NCI-H1105 (cell line): ENCODE measurements at regions not wholly inside any gene's neighbourhood (a gene's known extent, or its start where the extent isn't known, plus 50 kb on each side); places are given as distances from the start of the nearest gene placed in this dataset.
"Not testable (repeated sequence)": the region's sequence is repeated elsewhere in the genome, so short reads cannot be mapped to it uniquely, and the experiment has no call there.

Experiments used
- DNase-seq: peaks from one replicate; lab custom pipeline; 2025; lab: John Stamatoyannopoulos, UW

DNA sequence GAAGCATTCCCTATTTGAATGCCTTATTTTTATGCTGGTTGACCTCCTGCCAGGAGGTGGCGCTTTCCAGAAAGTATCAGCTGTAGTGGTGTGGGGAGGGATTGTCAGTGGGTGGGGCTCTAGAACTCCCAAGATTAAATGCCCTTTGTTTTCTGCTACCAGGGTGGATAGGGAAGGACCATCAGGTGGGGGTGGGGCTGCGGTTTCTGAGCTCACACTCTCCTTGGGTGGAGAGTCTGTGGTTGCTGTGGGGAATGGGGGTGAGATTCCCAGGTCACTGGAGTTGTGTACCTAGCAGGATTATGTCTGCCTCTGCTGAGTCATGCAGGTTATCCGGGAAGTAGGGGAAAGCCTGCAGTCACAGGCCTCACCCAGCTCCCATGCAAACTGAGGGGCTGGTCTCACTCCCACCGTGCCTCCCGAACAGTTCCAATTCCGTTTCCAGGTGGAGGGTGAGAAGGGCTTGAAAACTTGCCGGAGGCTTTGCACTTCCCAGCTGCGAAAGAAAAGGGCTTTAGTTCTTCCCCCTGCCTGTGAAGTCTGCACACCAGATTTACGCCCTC lies 68.3 kb downstream of the ALG10B start:
- DNase-seq: no peak

DNA sequence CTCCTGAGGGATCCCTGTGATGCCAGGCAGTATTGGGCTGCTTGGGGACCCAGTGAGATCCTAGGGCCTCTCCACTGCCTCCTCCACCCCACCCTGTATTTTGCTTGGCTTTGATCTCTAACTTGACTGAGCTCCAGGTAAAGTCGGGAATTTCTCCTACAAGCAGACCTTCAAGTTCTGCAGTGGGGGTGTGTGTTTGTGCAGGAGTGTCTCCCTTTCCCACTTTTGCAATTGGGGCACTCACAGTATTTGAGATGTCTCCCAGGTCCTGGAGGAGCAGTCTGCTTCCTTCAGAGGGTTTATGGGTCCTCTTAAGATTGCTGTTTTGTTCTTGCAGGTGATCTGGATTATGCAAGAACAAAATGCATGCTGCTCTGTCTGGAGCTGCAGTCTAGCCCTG lies 68.9 kb downstream of the ALG10B start:
- DNase-seq: no peak

DNA sequence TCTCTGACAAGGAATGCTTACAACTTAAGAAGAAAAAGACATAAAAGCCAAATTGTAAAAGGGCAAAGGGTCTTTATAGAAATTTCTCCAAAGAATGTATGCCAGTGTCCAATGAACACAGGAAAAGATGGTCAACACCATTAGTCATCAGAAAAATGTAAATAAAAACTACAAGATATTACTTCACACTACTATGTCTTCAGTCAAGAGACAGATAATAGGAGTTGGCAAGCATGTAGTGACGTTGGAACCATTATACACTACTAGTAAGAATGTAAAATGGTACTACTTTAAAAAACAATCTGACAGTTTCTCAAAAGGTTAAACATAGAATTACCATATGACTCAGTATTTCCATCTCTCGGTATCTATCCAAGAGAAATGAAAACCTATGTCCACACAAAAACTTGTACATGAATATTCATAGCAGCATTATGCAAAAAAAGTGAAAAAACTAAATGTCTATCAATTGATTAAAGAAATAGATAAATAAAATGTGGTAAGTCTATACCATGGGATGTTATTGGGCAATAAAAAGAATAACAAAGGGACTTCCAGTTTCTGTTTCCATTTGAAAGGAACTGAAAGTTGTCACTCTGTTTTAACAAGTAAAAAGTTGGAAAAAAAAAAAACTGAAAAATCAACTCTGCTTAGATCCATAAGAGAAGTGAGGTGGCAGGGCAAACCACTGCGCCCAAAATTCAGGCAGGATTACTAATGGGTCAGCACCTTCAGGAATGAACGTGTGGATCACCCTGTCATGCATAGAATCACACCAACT lies 69.8 kb downstream of the ALG10B start:
- no peak for DNase-seq

DNA sequence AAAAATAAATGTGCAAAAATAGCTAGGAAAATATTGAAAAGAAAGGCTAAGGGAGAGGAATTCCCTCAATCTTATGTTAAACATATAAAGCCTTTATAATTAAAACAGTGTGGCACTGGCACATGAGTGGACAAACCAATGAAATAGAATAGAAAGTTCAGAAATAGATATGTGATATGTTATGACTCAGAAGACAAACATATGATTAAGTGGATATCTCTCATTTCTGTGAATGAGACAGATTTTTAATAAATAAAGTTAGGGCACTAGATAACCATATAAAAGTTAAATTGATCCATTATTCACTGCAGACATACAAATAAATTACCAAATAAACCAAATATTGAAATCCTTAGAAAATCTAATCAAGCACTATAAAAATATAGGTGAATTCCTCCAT lies 73.0 kb downstream of the ALG10B start:
- no peak for DNase-seq

DNA sequence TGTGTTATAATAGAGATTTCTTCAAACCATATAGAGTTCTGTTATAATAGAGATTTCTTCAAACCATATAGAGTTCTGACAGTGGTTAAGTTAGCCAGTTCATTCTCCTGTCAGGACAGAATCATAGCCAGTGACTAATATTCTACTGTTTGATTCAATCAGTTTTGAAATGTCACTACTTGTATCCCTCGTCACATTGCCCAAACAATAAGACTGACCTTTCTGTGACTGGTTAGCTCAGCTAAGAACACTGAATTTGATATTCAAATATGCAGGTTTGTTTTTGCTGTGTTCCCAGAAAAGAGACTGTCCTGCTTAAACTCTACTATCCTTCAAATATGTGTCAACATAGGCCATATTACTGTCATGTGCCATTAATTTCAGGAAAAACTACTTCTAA lies 74.4 kb downstream of the ALG10B start:
- no peak for DNase-seq

DNA sequence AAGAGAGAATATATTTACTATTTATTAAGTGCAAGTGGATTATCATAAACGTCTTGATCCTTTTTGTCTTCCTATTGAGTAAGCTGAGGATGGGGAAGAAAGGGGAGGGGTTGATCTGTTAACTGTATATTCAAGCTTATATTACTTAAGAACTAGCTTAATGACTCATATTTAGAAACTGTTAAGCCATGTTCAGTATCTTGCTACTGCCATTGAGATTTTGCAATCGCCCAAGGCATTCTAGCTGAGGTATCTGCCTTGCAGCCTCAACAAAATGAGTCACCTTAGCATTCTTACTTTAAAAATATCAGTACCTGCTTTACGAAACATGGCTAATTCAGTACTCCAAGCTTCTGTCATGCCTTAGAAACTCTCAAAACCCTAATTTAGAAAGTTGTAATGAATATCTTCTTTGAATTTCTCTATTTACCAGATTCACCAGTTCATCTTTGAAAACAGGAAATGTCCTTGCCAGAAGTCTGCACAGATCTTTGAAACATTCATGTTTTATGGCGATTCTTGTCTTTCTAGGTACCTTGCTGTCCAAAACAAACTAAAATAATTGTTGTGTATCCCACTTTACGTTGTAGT lies 76.1 kb downstream of the ALG10B start:
- no peak for DNase-seq

DNA sequence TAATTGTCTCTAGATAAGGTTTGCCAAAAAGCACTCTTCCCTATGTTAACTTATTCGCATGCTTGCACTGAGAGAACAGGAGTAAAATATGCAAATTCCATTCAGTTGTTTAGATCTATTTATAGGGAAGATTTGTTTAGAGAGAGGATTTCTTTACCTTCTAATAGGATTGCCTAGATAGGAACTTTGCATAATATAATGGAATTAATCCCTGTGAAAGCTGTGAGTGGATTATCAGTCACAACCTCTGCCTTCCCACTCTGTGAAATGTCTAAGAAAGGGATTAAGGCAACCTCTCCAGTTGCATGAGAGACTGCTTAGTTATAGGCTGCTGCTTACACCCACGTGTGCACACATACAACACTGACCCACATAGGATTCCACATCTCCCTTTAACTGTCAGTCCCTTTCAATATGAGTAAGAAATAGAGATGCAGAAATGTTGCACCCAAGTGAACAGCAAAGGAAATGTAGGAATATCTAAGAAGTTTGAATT lies 83.2 kb downstream of the ALG10B start:
- no peak for DNase-seq

DNA sequence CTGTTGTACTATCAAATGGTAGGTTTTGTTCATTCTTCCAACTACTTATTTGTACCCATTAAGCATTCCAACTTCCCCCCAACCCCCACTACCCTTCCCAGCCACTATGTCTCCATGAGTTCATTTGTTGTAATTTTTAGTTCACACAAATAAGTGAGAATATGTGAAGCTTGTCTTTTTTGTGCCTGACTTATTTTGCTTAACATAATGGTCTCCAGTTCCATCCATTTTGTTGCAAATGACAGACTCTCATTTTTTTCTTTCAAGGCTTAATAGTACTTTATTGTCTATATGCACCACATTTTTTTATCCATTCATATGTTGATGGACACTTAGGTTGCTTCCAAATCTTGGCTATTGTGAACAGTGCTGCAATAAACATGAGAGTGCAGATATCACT lies 86.2 kb downstream of the ALG10B start:
- no peak for DNase-seq

DNA sequence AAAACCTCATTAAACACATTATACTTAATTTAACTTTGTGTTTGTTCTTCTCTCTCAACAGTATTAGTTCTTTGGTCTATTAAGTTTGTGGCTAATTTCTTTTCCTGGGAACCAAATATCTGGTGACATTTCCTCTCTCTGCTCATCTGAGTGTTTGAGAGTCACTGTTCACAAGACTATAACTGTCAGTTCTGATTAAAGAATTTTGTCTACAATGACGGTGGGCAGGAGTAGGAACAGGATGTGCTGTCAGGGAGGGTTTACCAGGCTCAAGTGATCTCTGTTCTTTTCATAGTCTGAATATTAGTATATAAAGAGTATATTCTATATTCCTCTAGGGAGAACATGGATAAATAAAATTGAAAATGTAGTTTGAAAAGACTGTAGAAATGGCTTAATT lies 92.9 kb downstream of the ALG10B start:
- no peak for DNase-seq

DNA sequence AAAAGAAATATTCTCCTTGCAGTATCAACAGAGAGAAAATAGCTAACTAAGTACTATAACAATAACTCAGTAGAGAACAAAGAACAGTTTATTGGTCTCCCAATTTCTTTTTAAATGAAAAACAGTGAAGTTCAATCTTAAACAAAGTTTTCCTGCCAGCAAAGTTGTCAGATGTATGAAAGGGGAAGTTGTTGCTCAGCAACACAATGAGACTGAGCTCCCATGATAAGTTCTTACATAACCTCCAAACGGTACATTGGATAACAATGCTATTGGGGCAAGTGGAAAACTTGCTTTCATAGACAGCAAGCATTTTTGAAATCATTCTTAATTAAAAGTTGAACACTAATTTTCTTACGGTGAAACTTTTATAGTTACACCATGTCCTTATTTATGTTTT lies 94.9 kb downstream of the ALG10B start:
- no peak for DNase-seq

DNA sequence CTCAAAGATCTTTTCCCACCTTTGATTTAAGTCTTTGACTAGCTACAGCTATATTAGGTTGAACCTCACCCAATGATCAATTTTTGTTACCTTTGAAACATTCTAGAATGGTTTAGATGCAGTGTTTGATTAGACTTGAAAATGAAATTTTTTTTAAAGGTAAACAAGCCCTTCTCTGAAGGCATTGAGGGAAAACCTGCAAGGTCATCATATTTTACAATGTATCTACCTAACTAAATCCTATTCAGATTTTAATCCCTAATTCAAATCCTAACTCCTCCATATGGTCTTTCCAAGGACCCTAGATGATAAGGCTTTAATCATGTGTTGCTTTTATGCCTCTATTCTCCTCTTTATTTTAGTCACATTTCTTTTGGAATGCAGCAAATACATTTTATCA lies 95.4 kb downstream of the ALG10B start:
- no peak for DNase-seq

DNA sequence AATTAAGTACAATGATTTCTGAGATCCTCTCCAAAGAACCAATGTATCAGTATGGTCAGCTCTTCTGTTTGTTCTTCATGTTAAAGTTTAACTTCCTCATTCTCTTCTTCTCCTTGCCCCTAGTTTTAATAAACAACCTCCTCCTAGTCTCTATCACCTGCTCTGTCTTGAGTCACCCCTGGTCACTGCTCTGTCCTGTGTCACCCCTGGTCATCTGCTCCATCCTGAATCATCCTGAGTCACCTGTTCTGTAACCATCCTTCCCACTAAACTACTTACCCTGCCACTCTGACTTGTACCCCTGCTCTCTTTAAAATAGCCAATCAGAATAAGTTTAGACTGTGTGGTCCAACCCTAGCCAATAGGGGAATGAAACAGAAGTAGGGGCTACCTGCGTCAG lies 100.5 kb downstream of the ALG10B start:
- DNase-seq: no peak

DNA sequence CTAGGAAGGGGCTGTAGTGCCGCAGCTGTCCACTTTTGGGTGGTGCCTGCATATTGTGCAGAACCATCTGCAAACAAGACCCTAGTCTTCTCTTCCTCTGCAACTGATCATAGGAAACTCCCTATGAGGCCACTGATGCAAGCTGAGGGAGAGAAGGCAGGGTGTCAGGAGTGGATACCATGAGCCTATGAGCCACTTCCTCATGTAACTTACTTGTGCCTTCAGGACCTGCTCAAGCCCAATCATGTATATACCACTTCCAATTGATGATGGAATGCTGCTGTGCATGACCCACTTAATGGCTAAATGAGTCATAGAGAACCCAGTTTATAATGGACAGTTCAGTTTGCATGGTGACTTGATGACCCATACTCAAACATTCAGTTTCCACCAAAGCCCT lies 107.9 kb downstream of the ALG10B start:
- DNase-seq: no peak

DNA sequence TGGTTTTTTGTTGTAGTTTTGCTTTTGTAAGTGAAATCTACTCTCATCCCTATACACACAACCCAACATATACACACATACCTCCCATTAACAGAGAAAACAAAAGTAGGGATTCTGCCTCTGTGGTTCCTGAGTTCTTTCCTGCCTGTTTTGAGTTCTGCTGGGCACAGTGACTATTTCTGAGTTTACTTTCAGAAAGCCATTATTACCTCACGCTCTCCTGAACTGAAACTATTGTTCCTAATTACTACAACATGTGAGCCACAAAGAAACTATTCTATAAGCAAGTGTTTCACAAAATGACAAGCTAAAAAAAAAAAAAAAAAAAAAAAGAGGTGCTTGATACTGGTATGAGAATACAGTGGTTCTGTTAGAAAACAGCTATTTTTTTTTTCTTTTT lies 110.9 kb downstream of the ALG10B start:
- no peak for DNase-seq

DNA sequence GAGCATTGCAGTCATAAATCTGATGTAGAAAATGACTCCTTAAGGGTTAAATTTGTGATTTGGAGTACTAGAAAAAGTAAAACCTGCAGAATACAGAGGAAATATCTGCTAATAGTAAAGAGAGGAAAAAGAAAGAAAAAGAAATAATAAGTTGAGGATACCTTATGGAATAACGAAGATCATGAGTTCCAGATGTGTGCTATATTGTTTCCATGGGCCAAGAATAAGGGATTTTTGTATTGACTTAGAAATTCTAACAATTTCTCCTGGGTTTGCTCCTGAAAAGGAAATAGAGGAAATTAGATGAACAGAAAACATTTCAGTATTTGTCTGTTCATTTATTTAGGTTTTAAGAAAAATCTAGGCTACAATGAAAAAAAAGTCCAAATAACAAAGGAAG lies 115.3 kb downstream of the ALG10B start:
- DNase-seq: no peak

DNA sequence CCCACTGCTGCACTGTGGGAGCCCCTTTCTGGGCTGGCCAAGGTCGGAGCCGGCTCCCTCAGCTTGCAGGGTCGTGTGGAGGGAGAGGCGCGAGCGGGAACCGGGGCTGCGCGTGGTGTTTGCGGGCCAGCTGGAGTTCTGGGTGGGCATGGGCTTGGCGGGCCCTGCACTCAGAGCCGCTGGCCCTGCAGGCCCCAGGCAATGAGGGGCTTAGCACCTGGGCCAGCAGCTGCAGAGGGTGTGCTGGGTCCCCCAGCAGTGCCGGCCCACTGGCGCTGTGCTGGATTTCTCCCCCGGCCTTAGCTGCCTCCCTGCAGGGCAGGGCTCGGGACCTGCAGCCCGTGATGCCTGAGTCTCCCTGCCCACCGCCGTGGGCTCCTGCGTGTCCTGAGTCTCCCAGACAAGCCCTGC lies 125.3 kb downstream of the ALG10B start:
- not testable (repeated sequence) for DNase-seq

DNA sequence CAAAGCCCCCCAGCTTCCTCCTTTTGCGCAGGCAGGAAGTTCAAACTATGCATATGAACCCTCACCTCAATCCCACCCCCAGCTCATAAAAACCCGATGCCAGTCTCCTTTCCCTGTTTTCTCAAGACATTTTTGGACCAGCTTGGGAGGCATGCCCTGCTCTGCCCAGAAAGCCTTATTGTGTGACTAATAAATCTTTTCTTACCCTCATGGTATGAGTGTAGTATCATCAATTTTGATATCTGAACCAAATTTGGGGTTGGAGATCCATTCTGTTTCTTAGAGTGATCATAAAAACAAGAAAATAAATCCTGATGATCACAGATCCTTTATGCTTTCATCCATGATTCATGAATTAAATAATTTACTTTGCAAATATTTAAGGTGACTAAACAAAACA lies 128.5 kb downstream of the ALG10B start:
- DNase-seq: no peak

DNA sequence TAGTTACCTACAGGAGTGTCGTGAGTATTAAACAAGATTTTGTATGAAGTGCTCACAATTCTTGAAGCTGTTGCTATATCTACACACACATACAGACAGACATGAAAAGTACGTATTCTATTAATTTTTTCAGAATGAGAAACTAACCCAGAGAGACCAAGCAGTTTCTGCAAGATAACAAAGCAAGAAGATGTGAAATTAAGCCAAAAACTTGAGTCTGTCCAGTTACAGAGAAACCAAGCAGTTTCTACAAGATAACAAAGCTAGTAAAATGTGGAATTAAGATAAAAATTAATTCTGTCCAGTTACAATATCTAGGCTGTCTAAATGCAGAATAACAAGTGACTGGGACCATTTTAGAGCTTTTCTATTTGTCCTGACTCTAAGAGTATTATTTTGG lies 132.4 kb downstream of the ALG10B start:
- DNase-seq: no peak

DNA sequence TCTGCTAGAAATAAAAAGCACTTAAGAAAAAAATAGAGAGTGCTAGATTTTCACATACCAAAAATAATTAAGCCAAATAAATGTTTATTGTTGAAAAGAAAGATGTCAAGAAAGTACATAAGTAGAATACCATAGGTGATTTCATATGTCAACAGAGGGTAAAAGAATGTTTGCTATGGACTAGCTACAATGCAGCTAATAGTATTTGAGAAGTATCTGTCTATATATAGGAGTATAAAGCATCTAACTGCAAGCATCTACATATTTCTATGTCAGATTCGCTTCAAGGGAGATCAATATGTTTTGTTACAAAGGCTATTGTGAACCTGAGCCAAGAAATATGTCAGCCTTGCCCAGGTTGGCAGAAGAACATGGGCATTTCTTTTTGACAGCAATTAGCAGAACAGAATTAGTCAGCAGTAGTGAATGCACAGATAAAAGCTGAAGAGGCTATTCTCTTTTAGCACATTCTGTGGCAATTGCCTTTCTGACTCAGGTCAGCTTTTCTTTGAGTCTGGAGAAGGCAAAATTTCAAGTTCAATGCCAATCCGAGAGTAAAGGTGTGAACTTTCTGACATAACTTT lies 140.1 kb downstream of the ALG10B start:
- no peak for DNase-seq

DNA sequence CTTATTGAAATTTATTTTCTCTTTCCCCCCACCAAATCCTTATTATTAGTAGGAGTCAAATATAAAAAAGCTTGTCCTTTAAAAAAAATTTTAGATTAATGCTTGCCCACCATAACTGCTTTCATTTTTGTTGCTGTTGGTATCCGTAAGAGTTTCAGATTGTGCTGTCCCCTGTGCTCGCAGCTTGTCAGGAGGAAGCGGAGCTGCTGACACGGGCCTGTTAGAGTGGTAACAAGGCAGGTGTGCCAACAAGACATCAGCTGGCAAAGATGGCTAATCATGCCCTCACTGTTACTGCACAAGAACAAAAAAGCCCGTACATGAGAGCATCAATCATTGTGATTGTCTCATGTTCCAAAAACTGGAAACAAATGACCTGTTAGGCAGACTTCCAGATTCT lies 148.4 kb downstream of the ALG10B start:
- DNase-seq: peak; percentile 20

DNA sequence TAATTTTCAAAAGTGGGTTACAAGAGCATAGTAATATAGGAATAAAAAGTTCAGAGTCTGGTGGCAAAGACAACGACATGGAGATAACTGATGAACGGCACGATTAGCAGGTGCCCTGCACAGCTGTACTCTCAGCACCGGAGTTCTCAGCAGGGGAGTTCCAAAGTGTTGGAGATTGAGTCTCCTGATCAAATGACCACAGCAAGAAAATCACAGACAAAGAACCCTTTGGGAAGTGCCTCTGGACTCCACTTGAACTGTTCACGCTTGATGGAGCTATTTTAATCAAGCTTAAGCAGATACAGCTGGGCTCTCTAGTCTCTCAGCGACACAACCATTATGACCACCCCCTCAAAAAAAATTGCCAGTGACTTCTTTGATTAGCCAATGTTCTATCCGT lies 153.1 kb downstream of the ALG10B start:
- DNase-seq: no peak

DNA sequence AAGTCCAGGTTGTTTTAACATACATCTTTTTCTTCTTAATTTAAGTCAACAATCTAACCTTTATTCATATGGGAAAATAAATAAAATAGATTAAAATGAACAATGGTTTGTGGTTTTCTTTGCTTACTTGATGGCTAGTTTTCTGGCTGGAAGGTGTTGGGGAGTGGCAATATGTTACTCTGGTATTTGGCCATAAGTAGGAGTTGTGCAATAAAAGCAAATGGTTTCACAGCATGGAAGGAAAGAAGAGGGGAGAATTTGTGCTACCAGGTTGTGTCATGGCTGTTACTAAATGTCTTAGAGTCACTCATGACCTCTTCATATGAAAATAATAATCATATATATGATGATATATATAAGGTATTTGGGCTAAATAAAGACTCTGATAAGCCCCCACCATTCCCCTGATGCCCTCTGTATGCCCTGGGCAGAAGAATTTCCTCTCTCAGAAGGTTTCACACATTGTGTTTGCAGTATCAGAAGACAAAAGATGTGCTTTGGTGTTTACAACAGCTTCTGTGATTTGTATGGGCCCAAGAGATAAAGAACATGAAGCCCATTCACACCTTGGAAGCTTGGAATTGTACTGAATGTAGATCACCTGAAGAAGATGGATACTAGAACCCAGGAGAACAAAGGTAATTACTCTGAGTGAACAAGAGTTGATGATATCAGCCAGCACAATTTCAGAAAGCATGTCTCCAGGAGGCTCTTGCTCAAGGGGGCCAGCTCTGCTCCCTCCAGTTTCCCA lies 160.9 kb downstream of the ALG10B start:
- no peak for DNase-seq
